GM19351 (cell line): ENCODE measurements at regions not wholly inside any gene's neighbourhood (a gene's known extent, or its start where the extent isn't known, plus 50 kb on each side); places are given as distances from the start of the nearest gene placed in this dataset.

Experiments
- ATAC-seq: cut with Tn5 transposase; IDR thresholded peaks from one replicate; pipeline ENCODE4 v1.9.1; 2021; ENCODE audit warnings: mild to moderate bottlenecking, moderate library complexity; ENCODE audit not compliant: unreplicated experiment

GRCh38 chr11:116421529-116422185, 351.1 kb downstream of the BUD13 start:
- peak; percentile 54 for ATAC-seq

DNA sequence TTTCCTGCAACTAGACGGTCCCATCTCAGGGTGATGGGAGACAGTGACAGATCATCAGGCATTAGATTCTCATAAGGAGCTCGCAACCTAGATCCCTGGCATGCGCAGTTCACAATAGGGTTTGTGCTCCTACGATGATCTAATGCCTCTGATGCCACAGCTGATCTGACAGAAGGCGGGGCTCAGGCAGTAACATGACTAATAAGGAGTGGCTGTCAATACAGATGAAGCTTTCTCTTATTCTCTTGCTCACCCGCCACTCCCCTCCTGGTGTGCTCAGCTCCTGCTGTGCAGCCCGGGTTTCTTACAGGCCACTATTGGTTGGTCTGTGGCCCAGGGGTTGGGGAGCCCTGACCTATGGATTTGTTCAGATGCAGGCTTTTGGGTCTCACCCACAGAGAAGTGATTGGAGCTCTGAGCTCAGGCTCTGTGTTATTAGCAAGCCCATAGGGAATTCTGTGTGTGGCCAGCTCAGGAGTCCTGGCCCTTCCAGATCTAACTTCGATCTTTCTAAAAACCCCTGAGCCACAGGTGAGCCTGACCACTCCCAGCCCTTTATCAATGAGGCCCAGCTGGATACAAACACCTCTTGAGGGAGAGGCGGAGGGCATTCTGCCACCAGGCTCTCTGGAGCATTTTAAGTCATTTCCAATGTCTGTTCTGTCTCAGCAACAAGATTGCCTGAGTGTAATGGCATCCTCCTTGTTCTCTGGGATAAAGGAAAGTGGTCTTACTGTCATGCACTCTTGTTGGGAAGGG, 351.8 kb downstream of the BUD13 start:
- no peak for ATAC-seq

GRCh38 chr11:116420030-116420429, 352.8 kb downstream of the BUD13 start:
- ATAC-seq, result no peak

- no peak for ATAC-seq
These were observed 354.3 kb downstream of the BUD13 start for GRCh38 chr11:116418388-116419041.

DNA sequence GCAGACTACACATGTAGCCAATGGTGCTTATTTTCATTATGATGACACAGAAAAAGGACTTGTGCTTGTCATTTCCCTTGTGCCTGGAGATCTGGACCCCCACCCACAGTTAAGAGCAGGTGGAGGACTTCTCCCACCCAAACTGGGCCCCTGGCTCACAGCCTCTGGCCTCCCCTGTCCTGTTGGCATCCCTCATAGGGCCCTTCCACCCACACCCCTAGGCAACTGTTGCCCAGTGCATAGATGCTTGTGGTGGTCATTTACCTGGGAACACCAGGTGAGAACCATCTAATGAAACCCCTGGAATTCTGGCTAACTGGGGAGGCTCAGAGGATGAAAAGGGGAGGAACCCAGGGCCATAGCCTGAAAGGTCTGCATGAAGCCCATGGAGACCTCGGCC, 355.9 kb downstream of the BUD13 start:
- ATAC-seq, result no peak

DNA sequence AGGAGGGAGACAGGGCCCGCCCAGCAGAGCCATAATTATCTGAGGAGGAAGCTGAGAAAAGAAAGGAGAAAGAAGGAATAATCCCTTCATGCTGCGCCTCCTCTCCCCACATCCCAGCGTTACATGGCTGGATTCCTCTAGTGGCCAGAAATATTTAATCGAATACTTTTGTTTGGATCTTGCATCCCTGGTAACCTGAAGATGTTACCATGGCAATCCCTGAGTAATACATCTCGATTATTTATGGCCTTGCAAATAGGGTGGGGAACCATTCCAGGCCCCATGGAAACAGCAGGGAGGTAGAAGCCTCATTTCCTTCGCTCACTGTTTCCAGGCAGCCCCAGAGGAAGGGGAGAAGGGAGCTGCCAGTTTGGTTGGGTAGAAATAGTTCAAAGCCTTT, 357.7 kb downstream of the BUD13 start:
- no peak for ATAC-seq

- no peak for ATAC-seq
These were observed 358.4 kb downstream of the BUD13 start for GRCh38 chr11:116414357-116414880.

DNA sequence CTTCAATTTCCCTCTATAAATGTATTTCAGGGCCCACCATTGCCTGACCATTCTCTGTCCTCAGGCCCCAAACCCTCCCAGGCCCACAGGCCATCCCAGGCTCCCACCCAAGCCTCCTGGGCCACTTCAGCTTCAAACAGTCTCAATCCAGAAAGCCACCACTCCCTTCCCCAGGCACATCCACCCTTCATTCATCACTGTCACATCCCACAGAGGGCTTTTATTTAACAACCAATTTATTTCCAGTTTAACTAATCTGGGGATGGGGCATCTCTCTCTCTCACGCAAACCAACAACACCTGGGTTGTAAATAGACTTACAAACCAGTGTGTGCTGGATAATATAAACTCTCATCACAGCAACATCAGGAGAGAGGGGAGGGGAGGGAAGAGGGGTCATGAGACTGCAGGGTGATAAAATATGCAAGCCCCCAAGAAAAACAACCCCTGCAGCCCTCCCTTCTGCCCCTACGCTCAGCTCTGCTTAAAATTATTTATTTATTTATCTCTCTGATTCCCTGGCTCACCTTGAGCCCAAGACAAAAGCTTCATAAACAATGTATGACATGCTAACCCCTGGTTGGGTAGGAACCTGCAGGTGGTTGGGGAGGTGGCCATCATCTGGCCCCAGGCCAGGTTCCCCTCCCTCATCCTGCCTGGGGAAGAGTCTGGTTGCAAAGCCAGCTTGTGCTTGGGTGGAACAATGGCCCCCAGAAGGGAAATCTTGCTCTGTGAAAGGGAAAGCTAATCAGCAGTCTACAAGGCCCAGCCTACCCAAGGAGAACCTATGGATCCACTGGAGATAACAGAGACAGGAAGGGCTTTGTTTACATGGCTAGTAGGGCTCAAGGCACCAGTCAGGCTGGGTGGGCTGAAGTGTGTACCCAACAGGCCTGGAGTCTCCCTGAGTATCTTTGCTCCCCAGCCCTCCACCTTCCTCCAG, 359.2 kb downstream of the BUD13 start:
- ATAC-seq, result no peak

- ATAC-seq, result no peak
These were observed 360.5 kb downstream of the BUD13 start for GRCh38 chr11:116412118-116412889.

DNA sequence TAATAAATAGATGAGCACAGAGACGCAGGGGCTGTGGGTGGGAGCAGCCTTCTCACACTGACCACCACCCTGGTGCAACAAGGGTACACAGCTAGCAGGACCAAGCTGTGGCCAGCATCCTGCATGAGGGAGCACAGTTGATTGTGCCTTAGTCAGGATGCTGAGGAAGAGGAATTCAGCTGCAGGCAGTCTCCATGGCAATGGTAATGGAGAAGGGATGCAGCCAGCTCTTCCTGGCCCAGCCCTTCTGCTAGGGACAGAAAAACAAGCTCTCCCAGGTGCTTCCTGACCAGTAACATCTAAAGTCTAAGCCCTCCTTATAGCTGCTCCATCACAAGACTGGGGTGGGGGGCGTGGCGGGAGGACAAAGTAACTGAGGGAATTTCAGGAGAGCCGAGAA, 363.5 kb downstream of the BUD13 start:
- ATAC-seq, result no peak

GRCh38 chr11:116406042-116406441, 366.7 kb downstream of the BUD13 start:
- ATAC-seq, result no peak

- no peak for ATAC-seq
These were observed 368.4 kb downstream of the BUD13 start for GRCh38 chr11:116404462-116404798.

DNA sequence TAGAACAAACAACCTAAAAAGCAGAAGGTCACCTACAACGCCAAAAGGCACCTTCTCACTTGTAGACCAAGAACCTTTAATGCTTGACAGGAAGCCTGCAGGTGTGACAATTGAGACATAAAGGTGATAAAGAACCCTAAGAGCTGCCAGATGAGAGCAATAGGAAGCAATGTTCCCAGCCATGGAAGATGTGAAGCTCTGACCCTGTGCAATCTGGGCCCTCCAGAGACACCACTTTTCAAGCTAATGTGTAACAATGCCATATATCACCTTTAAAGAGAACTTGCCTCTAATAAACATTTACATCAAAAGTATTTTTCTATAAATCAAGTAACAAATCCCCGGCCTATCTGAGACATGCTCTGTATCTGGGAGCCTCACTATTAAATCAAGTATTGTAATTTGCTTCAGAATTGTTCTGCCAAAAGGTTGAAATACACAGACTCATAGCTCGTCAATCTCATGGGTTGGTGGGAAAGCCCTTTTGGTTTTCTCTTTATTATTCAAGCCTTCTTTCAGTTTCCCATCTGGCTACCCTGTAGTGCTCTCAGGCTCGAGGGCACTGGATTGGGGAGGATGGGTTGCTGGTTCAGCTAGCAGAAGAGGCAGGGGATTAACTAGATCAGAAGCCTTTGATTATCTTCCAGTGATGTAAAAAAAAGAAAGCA, 368.9 kb downstream of the BUD13 start:
- no peak for ATAC-seq

DNA sequence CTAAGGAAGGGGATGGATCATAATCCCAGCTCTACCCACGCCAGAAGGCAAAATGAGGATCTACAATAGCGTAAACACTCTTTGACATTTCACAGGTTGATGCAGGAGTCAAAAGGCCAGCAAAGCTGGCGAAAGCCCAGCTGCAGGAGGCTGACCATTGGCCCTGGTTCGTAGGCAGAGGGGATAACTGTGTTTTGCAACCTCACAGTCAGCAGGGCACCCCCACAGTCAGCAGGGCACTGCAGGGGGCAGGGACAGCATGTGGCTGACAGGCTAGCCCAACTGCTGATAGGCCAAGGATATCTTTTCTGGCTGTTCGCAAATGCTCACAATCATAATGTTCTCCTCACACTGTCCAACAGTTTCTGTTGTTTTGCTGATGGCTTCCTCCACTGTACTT, 372.7 kb downstream of the BUD13 start:
- no peak for ATAC-seq

DNA sequence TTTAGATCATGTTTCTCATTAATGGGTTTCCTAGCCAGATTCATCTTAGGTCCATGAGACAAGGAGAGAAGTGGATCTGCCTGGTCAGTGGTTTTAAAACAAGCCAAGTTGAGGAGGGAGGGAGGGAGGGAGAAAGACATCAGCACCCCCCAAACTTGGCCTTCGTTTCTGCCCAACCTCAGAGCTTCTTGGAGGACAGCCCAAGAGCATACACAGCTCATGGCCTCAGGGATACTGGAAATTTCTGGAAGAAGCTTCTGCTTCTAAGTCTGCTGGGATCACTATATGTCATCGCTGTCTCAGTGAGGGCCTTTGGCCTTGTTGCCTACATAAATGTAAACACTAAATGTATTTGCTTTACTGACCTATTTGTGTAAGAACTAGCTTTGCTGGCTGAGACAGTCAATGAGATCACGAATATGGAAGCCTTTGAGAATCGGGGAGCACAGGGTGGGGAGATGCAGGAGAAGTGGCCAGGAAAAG, 375.1 kb downstream of the BUD13 start:
- ATAC-seq, result no peak

DNA sequence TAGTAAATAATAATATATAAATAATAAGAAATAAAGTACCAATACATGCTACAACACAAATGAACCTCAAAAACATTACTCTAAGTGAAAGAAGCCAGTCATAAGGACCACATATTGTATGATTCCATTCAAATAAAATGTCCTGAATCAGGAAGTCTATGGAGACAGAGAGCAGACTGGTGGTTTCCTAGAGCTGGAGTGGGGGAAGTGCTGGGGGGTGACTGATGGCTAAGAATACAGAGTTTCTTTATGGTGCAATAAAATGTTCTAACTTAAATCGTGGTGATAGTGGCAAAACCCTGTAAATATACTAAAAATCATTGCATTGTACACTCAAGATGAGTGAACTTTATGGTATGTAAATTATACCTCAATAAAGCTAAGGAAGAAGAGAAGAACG, 376.5 kb downstream of the BUD13 start:
- no peak for ATAC-seq

DNA sequence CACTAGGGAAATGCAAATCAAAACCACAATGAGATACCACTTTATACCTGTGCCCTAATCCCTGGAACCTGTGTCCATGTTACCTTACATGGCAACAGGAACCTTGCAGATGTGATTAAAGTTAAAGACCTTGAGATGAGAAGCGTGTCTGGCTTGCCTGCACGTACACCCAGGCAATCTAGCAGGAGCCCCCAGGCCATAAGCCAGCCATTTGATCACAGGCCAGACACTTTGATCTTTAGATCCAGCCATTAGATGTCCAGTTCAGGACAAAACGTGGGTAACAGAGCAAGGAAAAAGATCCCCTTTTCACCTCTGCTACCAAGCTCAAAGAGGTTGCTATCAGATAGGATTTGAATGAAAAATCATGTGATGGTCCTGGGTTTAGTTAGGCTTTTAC, 378.8 kb downstream of the BUD13 start:
- no peak for ATAC-seq

DNA sequence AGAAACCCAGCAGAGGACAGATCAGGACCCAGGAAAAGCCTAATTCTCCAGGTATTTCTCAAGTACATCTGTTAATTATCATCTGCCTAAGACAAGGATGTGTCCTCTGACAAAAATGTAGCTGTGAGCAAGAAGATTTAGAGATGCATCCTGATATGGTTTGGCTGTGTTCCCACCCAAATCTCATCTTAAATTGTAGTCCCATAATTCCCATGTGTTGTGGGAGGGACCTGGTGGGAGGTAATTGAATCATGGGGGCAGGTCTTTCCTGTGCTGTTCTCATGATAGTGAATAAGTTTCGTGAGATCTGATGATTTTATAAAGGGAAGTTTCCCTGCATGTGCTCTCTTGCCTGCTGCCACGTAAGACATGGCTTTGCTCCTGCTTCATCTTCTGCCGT, 381.8 kb downstream of the BUD13 start:
- ATAC-seq, result no peak

DNA sequence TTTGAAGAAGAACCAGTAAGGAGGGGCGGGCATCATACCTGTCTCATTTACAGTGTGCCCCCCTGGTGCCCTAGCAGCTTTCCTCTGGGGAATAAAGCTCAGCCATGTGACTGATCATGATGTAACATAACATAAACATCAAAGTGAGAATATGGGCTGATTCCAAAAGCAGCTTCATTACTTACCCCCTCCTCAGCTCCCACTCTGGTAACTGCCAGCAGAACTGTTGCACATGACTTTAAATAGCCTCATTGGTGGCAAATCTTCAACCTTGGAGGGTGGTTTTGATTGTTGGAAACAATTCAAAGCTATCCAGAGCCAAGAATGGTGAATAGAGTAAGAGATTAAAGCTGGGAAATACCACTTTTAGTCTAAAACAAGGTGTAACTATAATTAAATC, 384.6 kb downstream of the BUD13 start:
- no peak for ATAC-seq
